Smooth muscle cell (in vitro differentiated cells): ENCODE measurements at regions not wholly inside any gene's neighbourhood (a gene's known extent, or its start where the extent isn't known, plus 50 kb on each side); places are given as distances from the start of the nearest gene placed in this dataset.
A peak's percentile ranks its signal among the peaks of the same experiment; 100 is the strongest.

ENCODE experiments used
- DNase-seq: peaks from one replicate; lab custom pipeline; 2025; ENCODE audit not compliant: unreplicated experiment; lab: John Stamatoyannopoulos, UW
- H2AFZ ChIP-seq: fragments of 200-600 bp; sonication (generic); 2 replicates; pipeline ENCODE4 v1.6.0; 2016; ENCODE audit warnings: antibody characterized with exemption, low read depth, mild to moderate bottlenecking
- H3F3A ChIP-seq: fragments of 200-600 bp; sonication (generic); 2 replicates; pipeline ENCODE4 v1.6.0; 2017; ENCODE audit warnings: antibody characterized with exemption, low read depth
- H3K27ac ChIP-seq: fragments of 200-600 bp; sonication (generic); 2 replicates; pipeline ENCODE4 v1.5.1; 2016; ENCODE audit warnings: low read depth, mild to moderate bottlenecking
- H3K27me3 ChIP-seq: fragments of 200-600 bp; sonication (generic); 2 replicates; pipeline ENCODE4 v1.6.1; 2016; ENCODE audit warnings: low read depth, mild to moderate bottlenecking
- H3K36me3 ChIP-seq: fragments of 200-600 bp; sonication (generic); 2 replicates; pipeline ENCODE4 v1.5.1; 2016; ENCODE audit warnings: low read depth
- H3K4me1 ChIP-seq: fragments of 200-600 bp; sonication (generic); 2 replicates; pipeline ENCODE4 v1.5.1; 2016; ENCODE audit warnings: low read depth
- H3K4me2 ChIP-seq: fragments of 200-600 bp; sonication (generic); 2 replicates; pipeline ENCODE4 v1.6.0; 2016; ENCODE audit warnings: mild to moderate bottlenecking
- H3K4me3 ChIP-seq: fragments of 200-600 bp; sonication (generic); 2 replicates; pipeline ENCODE4 v1.5.1; 2016; ENCODE audit warnings: mild to moderate bottlenecking
- H3K79me2 ChIP-seq: fragments of 200-600 bp; sonication (generic); 2 replicates; pipeline ENCODE4 v1.6.0; 2016; ENCODE audit warnings: low read depth, mild to moderate bottlenecking
- H3K9ac ChIP-seq: fragments of 200-600 bp; sonication (generic); 2 replicates; pipeline ENCODE4 v1.6.0; 2016; ENCODE audit warnings: low read depth
- H3K9me3 ChIP-seq: fragments of 200-600 bp; sonication (generic); replicated peaks from 2 replicates; pipeline ENCODE4 v1.5.1; 2016; ENCODE audit warnings: low read depth
- H4K20me1 ChIP-seq: fragments of 200-600 bp; sonication (generic); 2 replicates; pipeline ENCODE4 v1.6.0; 2016; ENCODE audit warnings: low read depth
- WGBS: methylation state at CpG from one replicate; pipeline ENCODE4 v1.1.7; 2016; ENCODE audit warnings: low lambda C conversion rate; 5-methylcytosine and 5-hydroxymethylcytosine counted together
- TF ChIP-seq, protein P1 (sequence below): fragments of 200-600 bp; sonication (generic); IDR thresholded peaks from 2 replicates; pipeline ENCODE4 v1.5.1; 2017; ENCODE audit warnings: borderline replicate concordance, mild to moderate bottlenecking, antibody characterized with exemption; ENCODE audit not compliant: insufficient read depth, poor library complexity, severe bottlenecking

- Histone ChIP-seq H3K4me3 (no peak overlapping the region), H3K4me2 (no peak overlapping the region), H3K79me2 (no peaks in the 10 kb centered on the region), H3K36me3 (no peaks in the 10 kb centered on the region), H3F3A (no peaks in the 10 kb centered on the region), H2AFZ (no peak overlapping the region), H3K27me3 (no peaks in the 10 kb centered on the region), H3K27ac (no peak overlapping the region), H3K4me1 (no peaks in the 10 kb centered on the region), H3K9ac (no peak overlapping the region), H3K9me3 (no peaks in the 10 kb centered on the region), H4K20me1 (no peaks in the 10 kb centered on the region)
- TF ChIP-seq, protein P1, sequence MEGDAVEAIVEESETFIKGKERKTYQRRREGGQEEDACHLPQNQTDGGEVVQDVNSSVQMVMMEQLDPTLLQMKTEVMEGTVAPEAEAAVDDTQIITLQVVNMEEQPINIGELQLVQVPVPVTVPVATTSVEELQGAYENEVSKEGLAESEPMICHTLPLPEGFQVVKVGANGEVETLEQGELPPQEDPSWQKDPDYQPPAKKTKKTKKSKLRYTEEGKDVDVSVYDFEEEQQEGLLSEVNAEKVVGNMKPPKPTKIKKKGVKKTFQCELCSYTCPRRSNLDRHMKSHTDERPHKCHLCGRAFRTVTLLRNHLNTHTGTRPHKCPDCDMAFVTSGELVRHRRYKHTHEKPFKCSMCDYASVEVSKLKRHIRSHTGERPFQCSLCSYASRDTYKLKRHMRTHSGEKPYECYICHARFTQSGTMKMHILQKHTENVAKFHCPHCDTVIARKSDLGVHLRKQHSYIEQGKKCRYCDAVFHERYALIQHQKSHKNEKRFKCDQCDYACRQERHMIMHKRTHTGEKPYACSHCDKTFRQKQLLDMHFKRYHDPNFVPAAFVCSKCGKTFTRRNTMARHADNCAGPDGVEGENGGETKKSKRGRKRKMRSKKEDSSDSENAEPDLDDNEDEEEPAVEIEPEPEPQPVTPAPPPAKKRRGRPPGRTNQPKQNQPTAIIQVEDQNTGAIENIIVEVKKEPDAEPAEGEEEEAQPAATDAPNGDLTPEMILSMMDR, result no peak
- DNase-seq, result no peak
- 63% methylated on average over 5 of the region's 5 CpGs for WGBS
These were observed 396.4 kb downstream of the TMEM232 start for GRCh38 chr5:110329955-110330525.

DNA sequence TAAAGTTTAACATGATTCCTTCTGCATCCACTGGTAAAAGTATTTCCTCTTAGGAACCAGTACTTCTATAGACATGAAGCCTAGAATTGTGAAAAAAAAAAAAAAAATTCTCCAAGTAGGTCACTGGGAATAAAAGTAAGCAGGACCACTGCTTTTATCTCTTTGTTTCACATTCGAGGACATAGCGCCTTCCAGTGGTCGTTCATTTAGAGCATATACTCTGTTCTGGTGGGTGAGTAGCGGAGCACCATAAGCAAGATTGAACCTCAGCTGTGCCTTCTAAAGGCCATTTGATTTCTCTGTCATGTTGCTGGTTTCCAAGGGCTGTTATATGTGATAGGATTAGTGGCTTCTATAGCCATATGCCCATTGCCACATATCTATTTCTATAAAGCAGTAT lies 393.1 kb downstream of the TMEM232 start:
- Histone ChIP-seq H3K27ac (no peak overlapping the region), H3F3A (no peaks in the 10 kb centered on the region), H4K20me1 (no peaks in the 10 kb centered on the region), H3K9ac (no peak overlapping the region), H3K9me3 (no peaks in the 10 kb centered on the region), H3K4me3 (no peak overlapping the region), H3K4me1 (no peaks in the 10 kb centered on the region), H3K27me3 (no peaks in the 10 kb centered on the region), H2AFZ (no peak overlapping the region), H3K36me3 (no peaks in the 10 kb centered on the region), H3K79me2 (no peaks in the 10 kb centered on the region), H3K4me2 (no peak overlapping the region)
- TF ChIP-seq, protein P1, result peak; percentile 29
- no peak for DNase-seq
- WGBS, result 54% methylated on average over 4 of the region's 4 CpGs

DNA sequence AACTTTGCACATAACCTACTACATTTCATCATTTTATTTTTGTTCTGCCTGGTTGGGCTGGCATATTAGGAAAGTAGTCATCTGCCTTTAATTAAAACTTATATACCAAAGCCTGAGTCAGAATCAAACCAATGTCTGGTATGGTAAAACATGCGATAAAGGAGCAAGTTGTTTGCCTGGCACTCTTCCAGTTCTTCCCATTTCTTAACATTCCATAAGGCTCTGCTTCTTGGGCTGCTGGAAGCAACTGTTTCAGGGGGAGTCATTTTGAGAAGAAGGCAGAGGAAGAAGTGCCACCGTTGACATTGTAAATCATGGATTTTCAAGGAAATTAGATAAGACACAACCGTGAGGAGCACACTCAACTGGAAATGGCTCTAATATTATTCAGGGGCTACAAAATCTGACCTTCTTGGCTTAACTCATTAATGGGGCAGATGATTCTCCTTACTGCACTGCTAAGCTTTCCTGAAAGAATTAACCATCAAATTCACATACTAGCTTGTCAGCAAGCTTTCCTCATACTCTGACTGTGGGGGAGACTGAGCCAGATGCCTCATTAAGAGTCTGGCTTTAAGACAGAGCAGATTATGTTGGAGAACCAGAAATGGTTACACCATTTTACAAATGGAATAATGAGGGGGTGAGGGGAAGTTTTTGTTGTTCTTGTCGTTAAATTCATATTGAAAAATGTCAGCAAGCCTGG lies 391.0 kb downstream of the TMEM232 start:
- no peak for DNase-seq
- Histone ChIP-seq H3K9ac (no peak overlapping the region), H3K36me3 (no peaks in the 10 kb centered on the region), H4K20me1 (no peaks in the 10 kb centered on the region), H3K27me3 (no peaks in the 10 kb centered on the region), H3F3A (no peaks in the 10 kb centered on the region), H3K4me3 (no peak overlapping the region), H3K9me3 (no peaks in the 10 kb centered on the region), H3K4me2 (peak overlapping the region; percentile 5), H3K79me2 (no peaks in the 10 kb centered on the region), H3K4me1 (no peaks in the 10 kb centered on the region), H2AFZ (no peak overlapping the region), H3K27ac (peak overlapping the region; percentile 22)
- WGBS, result 36% methylated on average over 4 of the region's 4 CpGs
- TF ChIP-seq, protein P1, result no peak
